Liver (tissue), 8 donors: ENCODE measurements at regions not wholly inside any gene's neighbourhood (a gene's known extent, or its start where the extent isn't known, plus 50 kb on each side); places are given as distances from the start of the nearest gene placed in this dataset.

Experiments
- DNase-seq: peaks from one replicate; pipeline ENCODE4 v3.0.0-alpha.2; 2017; ENCODE audit warnings: low spot score
- H3K27ac ChIP-seq, 2 donors: one replicate each; pipeline ENCODE4 v1.7.0; 2013; ENCODE audit warnings: inconsistent platforms in 2 of 2, low read length in 2 of 2, control low read depth in 1 of 2, low read depth in 1 of 2, mild to moderate bottlenecking in 1 of 2
- H3K27me3 ChIP-seq, 4 donors: one replicate each; pipeline versions ENCODE4 v1.6.1 to v1.7.0; 2013; ENCODE audit warnings: low read length in 3 of 4, inconsistent platforms in 1 of 4, mild to moderate bottlenecking in 1 of 4, moderate library complexity in 1 of 4; ENCODE audit not compliant: control insufficient read depth in 4 of 4, insufficient read depth in 4 of 4
- H3K36me3 ChIP-seq, 4 donors: one replicate each; pipeline versions ENCODE4 v1.6.1 to v1.7.0; 2013; ENCODE audit warnings: low read length in 3 of 4, mild to moderate bottlenecking in 3 of 4, low read depth in 1 of 4, moderate library complexity in 1 of 4; ENCODE audit not compliant: control insufficient read depth in 4 of 4, insufficient read depth in 3 of 4
- H3K4me1 ChIP-seq, 4 donors: one replicate each; pipeline versions ENCODE4 v1.6.1 to v1.7.0; 2013; ENCODE audit warnings: low read length in 3 of 4, mild to moderate bottlenecking in 3 of 4, moderate library complexity in 1 of 4; ENCODE audit not compliant: control insufficient read depth in 4 of 4, insufficient read depth in 4 of 4
- H3K4me3 ChIP-seq, 3 donors: one replicate each; pipeline versions ENCODE4 v1.6.1 to v1.7.0; 2013; ENCODE audit warnings: low read length in 3 of 3, control low read depth in 1 of 3, low read depth in 1 of 3, mild to moderate bottlenecking in 1 of 3
- H3K9ac ChIP-seq, 2 donors: one replicate each; pipeline ENCODE4 v1.7.0; 2013; ENCODE audit warnings: low read length in 2 of 2, mild to moderate bottlenecking in 2 of 2, moderate library complexity in 2 of 2, control low read depth in 1 of 2, low read depth in 1 of 2
- H3K9me3 ChIP-seq, 4 donors: one replicate each; pipeline versions ENCODE4 v1.6.1 to v1.7.0; 2013; ENCODE audit warnings: low read length in 3 of 4; ENCODE audit not compliant: control insufficient read depth in 4 of 4
- ATF3 ChIP-seq: IDR thresholded peaks from 2 replicates; pipeline ENCODE4 v1.6.1; 2016; ENCODE audit warnings: antibody characterized with exemption
- CTCF ChIP-seq: fragments of 150-350 bp; IDR thresholded peaks from 2 replicates; pipeline ENCODE4 v1.5.1; 2017; ENCODE audit warnings: improper control_type of control experiment, low read depth, low read length; ENCODE audit not compliant: missing input control
- FOXA1 ChIP-seq: IDR thresholded peaks from 2 replicates; pipeline ENCODE4 v1.6.1; 2016; ENCODE audit warnings: antibody characterized with exemption
- FOXA2 ChIP-seq: IDR thresholded peaks from 2 replicates; pipeline ENCODE4 v1.6.1; 2016; ENCODE audit warnings: antibody characterized with exemption
- GABPA ChIP-seq, 2 donors: IDR thresholded peaks in 1 of 2; conservative IDR thresholded peaks in 1 of 2; 2 replicates each; pipeline ENCODE4 v1.6.1; 2016; ENCODE audit warnings: antibody characterized with exemption in 2 of 2, mild to moderate bottlenecking in 1 of 2, moderate library complexity in 1 of 2
- HNF4A ChIP-seq, 2 donors: conservative IDR thresholded peaks; 2 replicates each; pipeline ENCODE4 v1.6.1; 2016; ENCODE audit warnings: antibody characterized with exemption in 2 of 2, mild to moderate bottlenecking in 2 of 2
- HNF4G ChIP-seq: IDR thresholded peaks from 2 replicates; pipeline ENCODE4 v1.6.1; 2016; ENCODE audit warnings: antibody characterized with exemption
- JUND ChIP-seq, 2 donors: IDR thresholded peaks; 2 replicates each; pipeline ENCODE4 v1.6.1; 2016; ENCODE audit warnings: antibody characterized with exemption in 2 of 2
- MAX ChIP-seq: IDR thresholded peaks from 2 replicates; pipeline ENCODE4 v1.6.1; 2016; ENCODE audit warnings: antibody characterized with exemption
- NR2F2 ChIP-seq: IDR thresholded peaks from 2 replicates; pipeline ENCODE4 v1.6.1; 2016; ENCODE audit warnings: antibody characterized with exemption
- RAD21 ChIP-seq, 2 donors: IDR thresholded peaks; 2 replicates each; pipeline ENCODE4 v1.6.1; 2016; ENCODE audit warnings: antibody characterized with exemption in 2 of 2, mild to moderate bottlenecking in 2 of 2
- REST ChIP-seq: IDR thresholded peaks from 2 replicates; pipeline ENCODE4 v1.6.1; 2016; ENCODE audit warnings: antibody characterized with exemption, mild to moderate bottlenecking
- RXRA ChIP-seq, 2 donors: IDR thresholded peaks; 2 replicates each; pipeline ENCODE4 v1.6.1; 2017 to 2018; ENCODE audit warnings: antibody characterized with exemption in 2 of 2, mild to moderate bottlenecking in 1 of 2
- SP1 ChIP-seq: IDR thresholded peaks from 2 replicates; pipeline ENCODE4 v1.6.1; 2018; ENCODE audit warnings: antibody characterized with exemption, mild to moderate bottlenecking
- TAF1 ChIP-seq: conservative IDR thresholded peaks from 2 replicates; pipeline ENCODE4 v1.6.1; 2016; ENCODE audit warnings: antibody characterized with exemption, mild to moderate bottlenecking
- YY1 ChIP-seq: IDR thresholded peaks from 2 replicates; pipeline ENCODE4 v1.6.1; 2016; ENCODE audit warnings: antibody characterized with exemption, mild to moderate bottlenecking
- ZBTB33 ChIP-seq: IDR thresholded peaks from 2 replicates; pipeline ENCODE4 v1.6.1; 2016; ENCODE audit warnings: antibody characterized with exemption
- WGBS: extraction: QIAGEN DNeasy Blood & Tissue Kit; methylation state at CpG from one replicate; pipeline ENCODE4 v1.1.7; 2013; 5-methylcytosine and 5-hydroxymethylcytosine counted together
- donor health status: healthy.
- donor health status: healthy.
- donor health status: healthy.
- donor health status: healthy.
- donor health status: healthy.

- H3K4me1 ChIP-seq = no peaks in the 10 kb centered on the region
- no peaks in the 10 kb centered on the region for H3K36me3 ChIP-seq
- no peak overlapping the region for H3K27ac ChIP-seq
- H3K4me3 ChIP-seq = no peak overlapping the region
- H3K27me3 ChIP-seq = no peaks in the 10 kb centered on the region
- no peaks in the 10 kb centered on the region for H3K9me3 ChIP-seq
- TF ChIP-seq NR2F2 (no peak), ZBTB33 (no peak), FOXA2 (no peak), FOXA1 (no peak), YY1 (no peak), REST (no peak), SP1 (no peak), ATF3 (no peak), RXRA (IDR thresholded peaks at IDR 0.05) (no peak), JUND (IDR thresholded peaks at IDR 0.05) (no peak), CTCF (no peak), HNF4A (conservative IDR thresholded peaks at IDR 0.05) (no peak), TAF1 (no peak), MAX (no peak), GABPA (IDR thresholded peaks at IDR 0.05 in 1 of 2, conservative IDR thresholded peaks at IDR 0.05 in 1 of 2) (no peak), HNF4G (no peak), RAD21 (IDR thresholded peaks at IDR 0.05) (no peak)
- no peak for DNase-seq
- no peak overlapping the region for H3K9ac ChIP-seq
- WGBS = 96% methylated on average over 2 of the region's 2 CpGs
These were observed 326.6 kb upstream of the B3GALT2 start for GRCh38 chr1:193513032-193513431.

GRCh38 chr1:193504920-193505319 lies 318.5 kb upstream of the B3GALT2 start:
- H3K36me3 ChIP-seq = no peaks in the 10 kb centered on the region
- no peak for DNase-seq
- no peak overlapping the region for H3K27ac ChIP-seq
- TF ChIP-seq SP1 (no peak), ATF3 (no peak), NR2F2 (no peak), RAD21 (IDR thresholded peaks at IDR 0.05) (no peak)
- no peaks in the 10 kb centered on the region for H3K9me3 ChIP-seq
- H3K27me3 ChIP-seq = no peaks in the 10 kb centered on the region
- no peaks in the 10 kb centered on the region for H3K4me1 ChIP-seq
- H3K9ac ChIP-seq = no peak overlapping the region
- H3K4me3 ChIP-seq = no peak overlapping the region
